ENCODE measurements at regions not wholly inside any gene's neighbourhood (a gene's known extent, or its start where the extent isn't known, plus 50 kb on each side); places are given as distances from the start of the nearest gene placed in this dataset.

DNA sequence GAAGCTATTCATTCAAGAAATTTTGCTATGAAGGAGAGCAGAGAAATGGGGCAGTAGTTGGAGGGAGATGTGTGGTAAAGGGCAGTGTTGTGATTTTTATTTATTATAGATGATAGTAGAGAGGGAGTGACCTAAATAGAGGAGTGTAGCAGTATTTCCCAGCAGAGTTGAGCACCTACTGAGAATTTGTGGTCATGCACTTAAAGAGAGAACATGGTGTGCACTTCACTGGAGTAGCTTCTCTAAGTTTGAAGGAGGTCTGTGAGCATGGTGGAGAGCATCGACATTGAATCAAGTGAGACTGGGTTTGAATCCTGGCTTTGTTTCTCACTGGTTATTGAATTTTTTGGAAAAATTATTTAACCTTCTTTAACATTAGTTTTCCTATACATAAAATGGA lies 129.2 kb downstream of the AQP4 start:
- Mint-ChIP-seq H3K4me1 (ENCODE audit: unreplicated experiment) (peaks cover 8% of the 10 kb centered on the region), H3K36me3 (ENCODE audit: low read depth, unreplicated experiment) (no peaks in the 10 kb centered on the region), H3K9me3 (ENCODE audit: unreplicated experiment) (no peaks in the 10 kb centered on the region), H3K4me3 (ENCODE audit: unreplicated experiment) (no peak overlapping the region), H3K27ac (ENCODE audit: unreplicated experiment) (no peak overlapping the region), H3K27me3 (ENCODE audit: unreplicated experiment) (peaks cover 5% of the 10 kb centered on the region)
- DNase-seq (ENCODE audit: low spot score): no peak
- TF ChIP-seq, protein P1, sequence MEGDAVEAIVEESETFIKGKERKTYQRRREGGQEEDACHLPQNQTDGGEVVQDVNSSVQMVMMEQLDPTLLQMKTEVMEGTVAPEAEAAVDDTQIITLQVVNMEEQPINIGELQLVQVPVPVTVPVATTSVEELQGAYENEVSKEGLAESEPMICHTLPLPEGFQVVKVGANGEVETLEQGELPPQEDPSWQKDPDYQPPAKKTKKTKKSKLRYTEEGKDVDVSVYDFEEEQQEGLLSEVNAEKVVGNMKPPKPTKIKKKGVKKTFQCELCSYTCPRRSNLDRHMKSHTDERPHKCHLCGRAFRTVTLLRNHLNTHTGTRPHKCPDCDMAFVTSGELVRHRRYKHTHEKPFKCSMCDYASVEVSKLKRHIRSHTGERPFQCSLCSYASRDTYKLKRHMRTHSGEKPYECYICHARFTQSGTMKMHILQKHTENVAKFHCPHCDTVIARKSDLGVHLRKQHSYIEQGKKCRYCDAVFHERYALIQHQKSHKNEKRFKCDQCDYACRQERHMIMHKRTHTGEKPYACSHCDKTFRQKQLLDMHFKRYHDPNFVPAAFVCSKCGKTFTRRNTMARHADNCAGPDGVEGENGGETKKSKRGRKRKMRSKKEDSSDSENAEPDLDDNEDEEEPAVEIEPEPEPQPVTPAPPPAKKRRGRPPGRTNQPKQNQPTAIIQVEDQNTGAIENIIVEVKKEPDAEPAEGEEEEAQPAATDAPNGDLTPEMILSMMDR (IDR thresholded peaks at IDR 0.05; ENCODE audit: unreplicated experiment): no peak

DNA sequence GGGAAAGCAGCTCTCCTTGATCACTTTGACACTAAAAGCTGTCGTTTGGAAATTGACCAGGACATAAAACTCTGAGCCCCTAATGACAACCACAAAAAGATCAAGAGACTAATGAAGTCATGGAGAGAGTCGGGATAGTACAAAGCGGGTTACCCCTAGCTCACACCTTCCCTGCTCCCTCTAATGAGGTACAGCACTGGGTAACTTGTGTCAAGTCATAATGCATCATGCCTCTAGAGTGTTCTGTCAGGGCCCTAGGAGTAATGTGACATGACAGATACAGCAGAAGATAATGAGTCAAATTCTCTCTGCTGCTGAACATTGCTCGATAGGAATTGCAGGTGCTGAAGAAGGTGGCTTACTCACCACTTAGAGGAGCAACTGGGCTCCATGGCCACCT lies 130.7 kb downstream of the AQP4 start:
- no peaks in the 10 kb centered on the region for H3K9me3 Mint-ChIP-seq (ENCODE audit: unreplicated experiment)
- TF ChIP-seq, protein P1 (IDR thresholded peaks at IDR 0.05; ENCODE audit: unreplicated experiment): no peak
- H3K4me3 Mint-ChIP-seq (ENCODE audit: unreplicated experiment): no peak overlapping the region
- no peak overlapping the region for H3K27ac Mint-ChIP-seq (ENCODE audit: unreplicated experiment)
- H3K36me3 Mint-ChIP-seq (ENCODE audit: low read depth, unreplicated experiment): no peaks in the 10 kb centered on the region
- no peak for DNase-seq (ENCODE audit: low spot score)
- peaks cover 2% of the 10 kb centered on the region for H3K27me3 Mint-ChIP-seq (ENCODE audit: unreplicated experiment)
- no peaks in the 10 kb centered on the region for H3K4me1 Mint-ChIP-seq (ENCODE audit: unreplicated experiment)

DNA sequence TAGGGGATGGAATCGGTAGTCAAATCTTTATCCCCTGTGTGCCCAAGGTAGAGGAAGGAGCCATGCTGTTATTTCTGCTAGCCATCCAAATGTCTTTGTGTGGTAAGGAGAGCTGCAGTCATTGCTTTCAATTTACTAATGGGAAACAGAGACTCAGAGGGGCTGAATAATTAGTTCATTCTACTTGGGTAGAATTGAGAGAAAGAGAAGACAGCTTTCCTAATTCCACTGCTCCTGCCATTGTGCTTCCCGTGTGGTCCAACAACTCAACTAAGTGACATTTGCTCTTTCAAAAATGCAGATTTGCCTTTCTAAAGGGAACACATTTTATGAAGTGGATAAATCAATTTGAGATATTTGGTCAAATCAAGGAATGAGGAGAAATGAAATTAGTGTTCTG lies 136.1 kb downstream of the AQP4 start:
- H3K9me3 Mint-ChIP-seq (ENCODE audit: unreplicated experiment): no peaks in the 10 kb centered on the region

DNA sequence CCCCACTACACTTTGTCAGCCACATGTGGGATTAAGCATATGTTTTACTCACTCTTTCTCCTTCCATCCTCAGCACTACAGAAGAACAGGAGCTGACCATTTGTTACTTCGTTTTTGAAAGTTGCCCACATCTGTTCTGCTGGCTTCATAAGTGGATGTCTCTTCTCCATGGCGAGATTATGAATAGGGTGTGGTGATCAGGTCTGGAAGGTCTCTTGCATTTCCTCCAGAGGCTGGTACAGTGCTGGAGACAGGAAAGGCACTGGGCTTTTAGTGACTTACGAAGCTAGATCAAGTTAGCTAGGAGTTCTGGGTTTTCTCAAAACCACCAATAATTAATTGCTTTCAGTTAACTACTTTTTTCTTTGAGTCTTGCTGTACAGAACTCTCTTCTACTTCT lies 136.5 kb downstream of the AQP4 start:
- peaks cover 1% of the 10 kb centered on the region for H3K27me3 Mint-ChIP-seq (ENCODE audit: unreplicated experiment)

More for the DNA sequence above, 136.1 kb downstream of the AQP4 start:
- TF ChIP-seq, protein P1 (IDR thresholded peaks at IDR 0.05; ENCODE audit: unreplicated experiment): no peak
- H3K27ac Mint-ChIP-seq (ENCODE audit: unreplicated experiment): no peak overlapping the region
- no peak overlapping the region for H3K4me3 Mint-ChIP-seq (ENCODE audit: unreplicated experiment)
- H3K4me1 Mint-ChIP-seq (ENCODE audit: unreplicated experiment): no peaks in the 10 kb centered on the region
- no peaks in the 10 kb centered on the region for H3K36me3 Mint-ChIP-seq (ENCODE audit: low read depth, unreplicated experiment)
- DNase-seq (ENCODE audit: low spot score): no peak
- peaks cover 1% of the 10 kb centered on the region for H3K27me3 Mint-ChIP-seq (ENCODE audit: unreplicated experiment)

DNA sequence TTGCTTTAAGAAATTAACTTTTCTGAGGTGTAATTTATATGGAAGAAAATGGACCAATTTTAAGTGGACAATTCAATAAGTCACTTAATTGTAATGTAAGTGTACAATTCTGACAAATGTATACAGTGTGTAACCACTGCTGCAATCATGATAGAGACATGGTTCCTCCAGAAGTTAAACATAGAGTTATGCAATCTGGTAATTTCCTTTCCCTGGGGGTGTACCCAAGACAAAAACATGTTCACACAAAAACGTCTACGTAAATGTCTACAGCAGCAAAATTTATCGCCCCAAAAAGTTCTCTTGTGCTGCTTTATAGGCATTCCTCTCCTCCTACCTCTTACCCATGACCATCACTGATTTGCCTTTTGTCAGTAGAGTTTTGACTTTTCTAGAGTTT lies 141.5 kb downstream of the AQP4 start:
- TF ChIP-seq, protein P1 (IDR thresholded peaks at IDR 0.05; ENCODE audit: unreplicated experiment): no peak
- Mint-ChIP-seq H3K36me3 (ENCODE audit: low read depth, unreplicated experiment) (no peaks in the 10 kb centered on the region), H3K27ac (ENCODE audit: unreplicated experiment) (no peak overlapping the region), H3K4me3 (ENCODE audit: unreplicated experiment) (no peak overlapping the region), H3K4me1 (ENCODE audit: unreplicated experiment) (no peaks in the 10 kb centered on the region), H3K9me3 (ENCODE audit: unreplicated experiment) (no peaks in the 10 kb centered on the region), H3K27me3 (ENCODE audit: unreplicated experiment) (no peaks in the 10 kb centered on the region)
- DNase-seq (ENCODE audit: low spot score): no peak

More for the DNA sequence above, 136.5 kb downstream of the AQP4 start:
- TF ChIP-seq, protein P1 (IDR thresholded peaks at IDR 0.05; ENCODE audit: unreplicated experiment): no peak
- DNase-seq (ENCODE audit: low spot score): no peak
- H3K4me3 Mint-ChIP-seq (ENCODE audit: unreplicated experiment): no peak overlapping the region
- no peaks in the 10 kb centered on the region for H3K4me1 Mint-ChIP-seq (ENCODE audit: unreplicated experiment)
- no peak overlapping the region for H3K27ac Mint-ChIP-seq (ENCODE audit: unreplicated experiment)
- no peaks in the 10 kb centered on the region for H3K9me3 Mint-ChIP-seq (ENCODE audit: unreplicated experiment)
- H3K36me3 Mint-ChIP-seq (ENCODE audit: low read depth, unreplicated experiment): no peaks in the 10 kb centered on the region

All from endothelial cell (in vitro differentiated cells).